HG03460 (cell line): ENCODE measurements at regions not wholly inside any gene's neighbourhood (a gene's known extent, or its start where the extent isn't known, plus 50 kb on each side); places are given as distances from the start of the nearest gene placed in this dataset.

Experiments
- ATAC-seq: cut with Tn5 transposase; IDR thresholded peaks from one replicate; pipeline ENCODE4 v1.9.1; 2021; ENCODE audit not compliant: unreplicated experiment

GRCh38 chr15:31486906-31487695, 160.5 kb downstream of the KLF13 start:
- no peak for ATAC-seq

GRCh38 chr15:31487811-31488436, 161.3 kb downstream of the KLF13 start:
- no peak for ATAC-seq

GRCh38 chr15:31488437-31489204, 162.0 kb downstream of the KLF13 start:
- ATAC-seq, result no peak

- no peak for ATAC-seq
Observed at GRCh38 chr15:31489281-31489680, 162.6 kb downstream of the KLF13 start.

- no peak for ATAC-seq
Observed at GRCh38 chr15:31489801-31490646, 163.4 kb downstream of the KLF13 start.

GRCh38 chr15:31494786-31495185, 168.2 kb downstream of the KLF13 start:
- no peak for ATAC-seq

- ATAC-seq, result no peak
Observed at GRCh38 chr15:31495281-31495680, 168.6 kb downstream of the KLF13 start.

GRCh38 chr15:31497838-31498237, 171.2 kb downstream of the KLF13 start:
- ATAC-seq, result no peak

- no peak for ATAC-seq
Observed at GRCh38 chr15:31498329-31498728, 171.7 kb downstream of the KLF13 start.

GRCh38 chr15:31498756-31499155, 172.1 kb downstream of the KLF13 start:
- no peak for ATAC-seq

GRCh38 chr15:31499236-31499952, 172.8 kb downstream of the KLF13 start:
- ATAC-seq, result no peak

GRCh38 chr15:31499953-31500765, 173.5 kb downstream of the KLF13 start:
- ATAC-seq, result no peak

- no peak for ATAC-seq
Observed at GRCh38 chr15:31500766-31501449, 174.3 kb downstream of the KLF13 start.

GRCh38 chr15:31501536-31502157, 175.0 kb downstream of the KLF13 start:
- ATAC-seq, result no peak

GRCh38 chr15:31502541-31503229, 176.1 kb downstream of the KLF13 start:
- ATAC-seq, result no peak

GRCh38 chr15:31503256-31503655, 176.6 kb downstream of the KLF13 start:
- no peak for ATAC-seq

- ATAC-seq, result no peak
Observed at GRCh38 chr15:31503758-31504461, 177.3 kb downstream of the KLF13 start.
